Nephron progenitor cell (in vitro differentiated cells): ENCODE measurements at regions not wholly inside any gene's neighbourhood (a gene's known extent, or its start where the extent isn't known, plus 50 kb on each side); places are given as distances from the start of the nearest gene placed in this dataset.

Experiments
- DNase-seq: peaks from one replicate; pipeline ENCODE4 v3.0.0; 2021
- H3K27ac Mint-ChIP-seq: 2 replicates; pipeline ENCODE4 v1.8.0; 2021; ENCODE audit warnings: mild to moderate bottlenecking, moderate library complexity, mixed read lengths
- H3K27me3 Mint-ChIP-seq: 2 replicates; pipeline ENCODE4 v1.8.0; 2021; ENCODE audit warnings: mild to moderate bottlenecking, low read depth, mixed read lengths; ENCODE audit not compliant: poor library complexity
- H3K36me3 Mint-ChIP-seq: 2 replicates; pipeline ENCODE4 v1.8.0; 2021; ENCODE audit warnings: low read depth, mixed read lengths
- H3K4me1 Mint-ChIP-seq: 2 replicates; pipeline ENCODE4 v1.8.0; 2021; ENCODE audit warnings: mixed read lengths
- H3K4me3 Mint-ChIP-seq: 2 replicates; pipeline ENCODE4 v1.8.0; 2021; ENCODE audit warnings: mild to moderate bottlenecking, moderate library complexity, mixed read lengths
- H3K9me3 Mint-ChIP-seq: 2 replicates; pipeline ENCODE4 v1.8.0; 2021; ENCODE audit warnings: mild to moderate bottlenecking, moderate library complexity, mixed read lengths
- TF ChIP-seq, protein P1 (sequence below): fragments of 200-600 bp; sonication (generic); IDR thresholded peaks from 2 replicates; pipeline ENCODE4 v1.5.0; 2021; ENCODE audit warnings: antibody characterized with exemption

DNA sequence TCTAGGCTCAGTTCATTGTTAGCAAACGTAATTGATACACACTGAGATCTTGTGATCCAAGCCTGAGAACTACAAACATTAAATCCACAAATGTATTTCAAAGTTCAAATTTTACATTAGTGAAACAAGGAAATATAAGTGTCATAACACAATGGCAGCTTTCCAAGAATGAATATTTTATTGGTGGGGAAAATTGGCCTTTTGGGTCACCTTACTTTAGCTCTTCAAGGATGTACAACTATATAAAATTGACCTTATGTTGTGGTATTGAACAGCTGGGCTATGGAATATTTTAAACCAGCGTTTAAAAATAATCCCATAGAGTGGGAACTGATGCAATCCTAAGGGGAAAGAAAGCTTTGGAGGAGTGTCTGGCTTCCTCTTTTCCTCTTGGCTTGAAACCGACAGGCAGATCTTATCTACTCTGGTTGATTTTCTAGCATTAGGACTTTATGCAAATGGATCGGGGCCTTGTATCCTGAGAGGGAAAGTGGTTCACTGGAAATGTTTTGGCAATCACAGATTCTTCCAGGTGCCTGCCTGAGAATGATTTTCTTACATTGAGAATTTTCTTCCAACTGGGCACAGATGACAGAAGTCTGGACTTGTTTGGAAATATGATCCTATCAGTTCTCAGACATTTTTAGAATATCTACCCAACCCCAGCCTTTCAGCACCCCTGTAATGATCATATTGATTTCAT is 184.8 kb upstream of the ECI2 start:
- peaks cover 16% of the 10 kb centered on the region for H3K4me1 Mint-ChIP-seq
- H3K9me3 Mint-ChIP-seq = peaks cover 19% of the 10 kb centered on the region

DNA sequence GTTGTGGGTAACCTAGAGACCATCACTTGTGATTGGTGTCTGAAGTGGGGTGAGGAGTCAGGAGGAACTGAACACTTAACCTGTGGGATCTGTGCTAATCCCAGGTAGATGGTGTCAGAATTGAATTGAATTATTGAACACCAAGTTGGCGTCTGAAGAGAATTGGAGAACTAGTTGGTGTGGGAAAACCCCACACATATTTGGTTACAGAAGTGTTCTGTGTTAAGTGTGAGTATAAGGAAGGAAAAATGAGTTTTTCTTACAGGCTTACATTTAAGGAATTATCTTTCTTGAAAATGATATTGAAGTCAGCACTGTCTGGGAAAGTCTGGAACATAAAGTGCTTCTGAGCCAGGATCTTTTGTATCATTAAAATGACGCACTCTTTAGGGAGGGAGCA is 182.9 kb upstream of the ECI2 start:
- Mint-ChIP-seq H3K36me3 (peaks cover 16% of the 10 kb centered on the region), H3K27me3 (no peaks in the 10 kb centered on the region), H3K9me3 (peaks cover 32% of the 10 kb centered on the region), H3K4me3 (no peak overlapping the region), H3K27ac (no peak overlapping the region), H3K4me1 (peaks cover 16% of the 10 kb centered on the region)
- TF ChIP-seq, protein P1, sequence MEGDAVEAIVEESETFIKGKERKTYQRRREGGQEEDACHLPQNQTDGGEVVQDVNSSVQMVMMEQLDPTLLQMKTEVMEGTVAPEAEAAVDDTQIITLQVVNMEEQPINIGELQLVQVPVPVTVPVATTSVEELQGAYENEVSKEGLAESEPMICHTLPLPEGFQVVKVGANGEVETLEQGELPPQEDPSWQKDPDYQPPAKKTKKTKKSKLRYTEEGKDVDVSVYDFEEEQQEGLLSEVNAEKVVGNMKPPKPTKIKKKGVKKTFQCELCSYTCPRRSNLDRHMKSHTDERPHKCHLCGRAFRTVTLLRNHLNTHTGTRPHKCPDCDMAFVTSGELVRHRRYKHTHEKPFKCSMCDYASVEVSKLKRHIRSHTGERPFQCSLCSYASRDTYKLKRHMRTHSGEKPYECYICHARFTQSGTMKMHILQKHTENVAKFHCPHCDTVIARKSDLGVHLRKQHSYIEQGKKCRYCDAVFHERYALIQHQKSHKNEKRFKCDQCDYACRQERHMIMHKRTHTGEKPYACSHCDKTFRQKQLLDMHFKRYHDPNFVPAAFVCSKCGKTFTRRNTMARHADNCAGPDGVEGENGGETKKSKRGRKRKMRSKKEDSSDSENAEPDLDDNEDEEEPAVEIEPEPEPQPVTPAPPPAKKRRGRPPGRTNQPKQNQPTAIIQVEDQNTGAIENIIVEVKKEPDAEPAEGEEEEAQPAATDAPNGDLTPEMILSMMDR = no peak
- no peak for DNase-seq

More for the DNA sequence above, 184.8 kb upstream of the ECI2 start:
- peaks cover 5% of the 10 kb centered on the region for H3K36me3 Mint-ChIP-seq
- H3K27me3 Mint-ChIP-seq = no peaks in the 10 kb centered on the region
- DNase-seq = no peak
- H3K4me3 Mint-ChIP-seq = no peak overlapping the region
- no peak overlapping the region for H3K27ac Mint-ChIP-seq
- TF ChIP-seq, protein P1 = no peak

- TF ChIP-seq, protein P1 = no peak
- Mint-ChIP-seq H3K9me3 (peaks cover 45% of the 10 kb centered on the region), H3K27ac (no peak overlapping the region), H3K36me3 (peaks cover 30% of the 10 kb centered on the region), H3K4me3 (no peak overlapping the region), H3K4me1 (peaks cover 16% of the 10 kb centered on the region), H3K27me3 (no peaks in the 10 kb centered on the region)
- no peak for DNase-seq
Observed at GRCh38 chr6:4316867-4317400, 181.6 kb upstream of the ECI2 start.

- no peak for DNase-seq
- Mint-ChIP-seq H3K9me3 (peaks cover 70% of the 10 kb centered on the region), H3K4me1 (peaks cover 16% of the 10 kb centered on the region), H3K27ac (no peak overlapping the region), H3K36me3 (peaks cover 47% of the 10 kb centered on the region), H3K4me3 (no peak overlapping the region), H3K27me3 (no peaks in the 10 kb centered on the region)
- TF ChIP-seq, protein P1 = no peak
Observed at GRCh38 chr6:4314201-4314707, 178.9 kb upstream of the ECI2 start.

- H3K36me3 Mint-ChIP-seq = peaks cover 47% of the 10 kb centered on the region
- no peak for DNase-seq
- H3K4me3 Mint-ChIP-seq = no peak overlapping the region
- TF ChIP-seq, protein P1 = no peak
- peaks cover 16% of the 10 kb centered on the region for H3K4me1 Mint-ChIP-seq
- no peaks in the 10 kb centered on the region for H3K27me3 Mint-ChIP-seq
- peaks cover 65% of the 10 kb centered on the region for H3K9me3 Mint-ChIP-seq
- H3K27ac Mint-ChIP-seq = no peak overlapping the region
Observed at GRCh38 chr6:4313044-4313686, 177.8 kb upstream of the ECI2 start.
